K562 (cell line): ENCODE measurements at regions not wholly inside any gene's neighbourhood (a gene's known extent, or its start where the extent isn't known, plus 50 kb on each side); places are given as distances from the start of the nearest gene placed in this dataset.

Experiments used
- ATAC-seq: fragments of 200-7000 bp; cut with Tn5 transposase; 3 replicates; pipeline ENCODE4 v1.9.1; 2020; ENCODE audit warnings: moderate library complexity
- BruUV-seq: library from RNA; stranded (reverse); fragments of 400-500 nt; replicated peaks from 2 replicates; lab custom pipeline; 2021; lab: Mats Ljungman, UMichigan
- CTCF ChIA-PET: fragments of 300-600 bp; formaldehyde crosslinking; extraction: SDS; loops from one replicate; lab custom pipeline; 2021; ENCODE audit warnings: low intra/inter-chr PET ratio; lab: Yijun Ruan, JAX
- POLR2A ChIA-PET: fragments of 300-600, 350-650 bp; sonication (Branson Sonifier 250); formaldehyde crosslinking; extraction: SDS; loops from one replicate; lab custom pipeline; 2021; ENCODE audit warnings: antibody characterized with exemption, inconsistent platforms; lab: Yijun Ruan, JAX
- DNase-seq, 4 experiments: peaks; one replicate each; pipeline versions ENCODE4 v3.0.0 to v3.0.0-alpha.2; 2011 to 2018; ENCODE audit warnings: low spot score in 3 of 4, mixed read lengths in 3 of 4; ENCODE audit errors: extremely low read depth in 1 of 4
- FAIRE-seq: peaks from 2 replicates; lab custom pipeline; 2011; peaks lifted over from hg19 to GRCh38; lab: Jason Lieb, UNC
- H2AFZ ChIP-seq: 2 replicates; pipeline ENCODE4 v1.6.0; 2011; ENCODE audit warnings: low read depth, low read length, control low read depth, inconsistent platforms
- H3K27ac ChIP-seq: fragments of 200-600 bp; 3 replicates; pipeline ENCODE4 v1.8.0; 2011; ENCODE audit warnings: low read depth, mild to moderate bottlenecking, control low read depth, inconsistent platforms, low read length, moderate library complexity, mixed read lengths; ENCODE audit errors: extremely low read depth
- H3K27me3 ChIP-seq, 2 experiments: fragments of 300-600 bp in 1 of 2; 2 replicates in 1 of 2; 3 replicates in 1 of 2; pipeline versions ENCODE4 v1.6.0 to v1.8.0; 2011; ENCODE audit warnings: inconsistent platforms in 2 of 2, low read length in 2 of 2, mild to moderate bottlenecking in 1 of 2, mixed read lengths in 1 of 2, moderate library complexity in 1 of 2; ENCODE audit not compliant: control insufficient read depth in 2 of 2, insufficient read depth in 2 of 2
- H3K36me3 ChIP-seq: fragments of 300-600 bp; 3 replicates; pipeline ENCODE4 v1.8.0; 2011; ENCODE audit warnings: mild to moderate bottlenecking, low read length, inconsistent platforms; ENCODE audit not compliant: control insufficient read depth, insufficient read depth
- H3K4me1 ChIP-seq, 2 experiments: fragments of 200-600 bp in 1 of 2; replicated peaks in 1 of 2; 2 replicates in 1 of 2; 3 replicates in 1 of 2; pipeline versions ENCODE4 v1.5.1 to v1.8.0; 2011; ENCODE audit warnings: inconsistent platforms in 2 of 2, low read length in 2 of 2, mild to moderate bottlenecking in 1 of 2, mixed read lengths in 1 of 2, moderate library complexity in 1 of 2; ENCODE audit not compliant: control insufficient read depth in 2 of 2, insufficient read depth in 2 of 2
- H3K4me2 ChIP-seq: 2 replicates; pipeline ENCODE4 v1.6.1; 2011; ENCODE audit warnings: low read length, control low read depth, inconsistent platforms, mixed read lengths; ENCODE audit not compliant: insufficient read depth
- H3K4me3 ChIP-seq: fragments of 200-600 bp; sonication (generic), shearing (Covaris generic); 2 replicates; pipeline ENCODE4 v1.5.1; 2016; ENCODE audit warnings: control low read depth, inconsistent platforms
- H3K79me2 ChIP-seq: fragments of 200-600 bp; 3 replicates; pipeline ENCODE4 v1.8.0; 2011; ENCODE audit warnings: low read length, inconsistent platforms; ENCODE audit not compliant: control insufficient read depth, insufficient read depth
- H3K9ac ChIP-seq, 2 experiments: 2 replicates each; pipeline versions ENCODE4 v1.6.0 to v1.6.1; 2011; ENCODE audit warnings: low read depth in 2 of 2, low read length in 2 of 2, control low read depth in 1 of 2, inconsistent platforms in 1 of 2, mild to moderate bottlenecking in 1 of 2, mixed read lengths in 1 of 2; ENCODE audit not compliant: insufficient read depth in 1 of 2
- H3K9me1 ChIP-seq: one replicate; pipeline ENCODE4 v1.6.0; 2011; ENCODE audit warnings: inconsistent platforms, mild to moderate bottlenecking, low read length, moderate library complexity; ENCODE audit not compliant: control insufficient read depth, insufficient read depth
- H3K9me3 ChIP-seq: replicated peaks from 2 replicates; pipeline ENCODE4 v1.5.1; 2011; ENCODE audit warnings: low read depth, low read length, inconsistent platforms; ENCODE audit not compliant: control insufficient read depth, insufficient read depth
- H4K20me1 ChIP-seq: replicated peaks from 2 replicates; pipeline ENCODE4 v1.6.1; 2011; ENCODE audit warnings: low read length, inconsistent platforms, mixed read lengths; ENCODE audit not compliant: control insufficient read depth, insufficient read depth
- ZBTB11 ChIP-seq, 3 experiments: fragments of 200-800 bp in 1 of 3; fragments of 250-450 bp in 1 of 3; fragments of 450-650 bp in 1 of 3; sonication (Bioruptor Pico) in 1 of 3; sonication (Bioruptor generic) in 1 of 3; formaldehyde crosslinking in 1 of 3; IDR thresholded peaks; 2 replicates each; pipeline versions ENCODE4 v1.6.1 to v1.8.0; 2016 to 2022; ENCODE audit warnings: mild to moderate bottlenecking in 2 of 3, missing genetic modification characterization in 2 of 3, missing compliant biosample characterization in 1 of 3, moderate library complexity in 1 of 3
- ZBTB12 ChIP-seq: fragments of 250-450 bp; sonication (Bioruptor Pico); IDR thresholded peaks from 2 replicates; pipeline ENCODE4 v1.4.0; 2020
- ZNF263 ChIP-seq: sonication (generic); formaldehyde crosslinking; IDR thresholded peaks from 2 replicates; pipeline ENCODE4 v1.8.0; 2022; ENCODE audit warnings: mild to moderate bottlenecking, missing genetic modification reagents, borderline replicate concordance
- WGBS: fragments of 100-300 bp; shearing (Covaris generic); methylation state at CpG from one replicate; pipeline ENCODE4 v1.1.6; 2016; ENCODE audit warnings: low coverage, mixed read lengths; ENCODE audit not compliant: insufficient coverage; ENCODE audit errors: missing lambda C conversion rate; 5-methylcytosine and 5-hydroxymethylcytosine counted together
- in situ Hi-C: fragments of 300-500 bp; cut with MboI; formaldehyde crosslinking; loops from 4 replicates; pipeline ENCODE4 v1.15.0; 2018; ENCODE audit warnings: inconsistent platforms, mixed read lengths
- intact Hi-C: fragments of 100-400 bp; cut with micrococcal nuclease; formaldehyde crosslinking; loops from 2 replicates; pipeline ENCODE4 v1.14.2; 2022

- Histone ChIP-seq H3K4me1 (no peaks in the 10 kb centered on the region), H3K36me3 (no peaks in the 10 kb centered on the region), H3K27ac (no peak overlapping the region), H2AFZ (no peak overlapping the region), H3K4me3 (no peak overlapping the region), H3K9me3 (no peaks in the 10 kb centered on the region; the same call in 1 of the 2 replicates), H3K9ac (no peak overlapping the region), H4K20me1 (no peaks in the 10 kb centered on the region)
- intact Hi-C loops (no loop called here), in situ Hi-C loops (no loop called here)
- FAIRE-seq (no peak), DNase-seq (no peak), ATAC-seq (no peak)
- ChIA-PET POLR2A (no interaction called here), CTCF (no interaction called here)
- BruUV-seq: no TSS peak
- 5% methylated on average over 2 of the region's 2 CpGs for WGBS
- no peak for TF ChIP-seq ZBTB12 (CRISPR knock-in tag)
- TF ChIP-seq, all 486 proteins: peak for 0
- H3K9me1 ChIP-seq: no peaks in the 10 kb centered on the region
- H3K4me2 ChIP-seq: no peak overlapping the region
- H3K79me2 ChIP-seq: no peaks in the 10 kb centered on the region
- no peaks in the 10 kb centered on the region for H3K27me3 ChIP-seq
Observed at GRCh38 chr2:163801486-163801885, 65.7 kb upstream of the FIGN start.

- Histone ChIP-seq H3K27me3 (no peaks in the 10 kb centered on the region), H3K36me3 (no peaks in the 10 kb centered on the region), H3K9me1 (no peaks in the 10 kb centered on the region), H2AFZ (no peak overlapping the region), H3K9me3 (no peaks in the 10 kb centered on the region), H4K20me1 (no peaks in the 10 kb centered on the region), H3K4me3 (no peak overlapping the region), H3K4me2 (no peak overlapping the region), H3K27ac (no peak overlapping the region), H3K9ac (no peak overlapping the region), H3K79me2 (no peaks in the 10 kb centered on the region), H3K4me1 (no peaks in the 10 kb centered on the region)
- DNase-seq: no peak
- POLR2A ChIA-PET: no interaction called here
- ATAC-seq: no peak
- FAIRE-seq: no peak
- TF ChIP-seq ZBTB11 (CRISPR knock-in tag; IDR thresholded peaks at IDR 0.05): no peak
- TF ChIP-seq ZNF263 (CRISPR knock-in tag): no peak
- 0% methylated on average over 3 of the region's 3 CpGs for WGBS
- BruUV-seq: no TSS peak
- in situ Hi-C loops (no loop called here), intact Hi-C loops (no loop called here)
- CTCF ChIA-PET: no interaction called here
Observed at GRCh38 chr2:163800951-163801381, 65.2 kb upstream of the FIGN start.
